H1 (cell line): ENCODE measurements at regions not wholly inside any gene's neighbourhood (a gene's known extent, or its start where the extent isn't known, plus 50 kb on each side); places are given as distances from the start of the nearest gene placed in this dataset.

ENCODE experiments used
- CTCF ChIA-PET: fragments of 300-600 bp; sonication (Branson Sonifier 250); formaldehyde crosslinking; loops from one replicate; lab custom pipeline; 2021; ENCODE audit not compliant: partially characterized antibody; lab: Charles Lee
- POLR2A ChIA-PET: fragments of 300-600 bp; sonication (Branson Sonifier 250); formaldehyde crosslinking; loops from one replicate; lab custom pipeline; 2021; ENCODE audit warnings: inconsistent platforms; ENCODE audit not compliant: partially characterized antibody; lab: Charles Lee
- DNase-seq, 2 experiments: peaks; one replicate each; pipeline versions ENCODE4 v3.0.0 to v3.0.0-alpha.2; 2010 to 2022; ENCODE audit warnings: low spot score in 2 of 2, low read depth in 1 of 2, mixed read lengths in 1 of 2
- FAIRE-seq: peaks from 2 replicates; lab custom pipeline; 2011; peaks lifted over from hg19 to GRCh38; lab: Jason Lieb, UNC
- H2AFZ ChIP-seq: 2 replicates; pipeline ENCODE4 v1.8.1; 2012; ENCODE audit warnings: low read length, inconsistent platforms
- H2AK5ac ChIP-seq: 2 replicates; pipeline ENCODE4 v1.6.1; 2013; ENCODE audit warnings: low read depth, low read length
- H2BK120ac ChIP-seq: replicated peaks from 2 replicates; pipeline ENCODE3; 2013; ENCODE audit warnings: low read depth, low read length, inconsistent platforms
- H2BK12ac ChIP-seq: 2 replicates; pipeline ENCODE4 v1.6.1; 2013; ENCODE audit warnings: low read depth, low read length
- H2BK15ac ChIP-seq: 2 replicates; pipeline ENCODE4 v1.6.1; 2013; ENCODE audit warnings: low read length
- H2BK20ac ChIP-seq: 2 replicates; pipeline ENCODE4 v1.6.1; 2013; ENCODE audit warnings: low read length
- H2BK5ac ChIP-seq: 2 replicates; pipeline ENCODE4 v1.6.1; 2013; ENCODE audit warnings: low read depth, low read length
- H3K14ac ChIP-seq: 2 replicates; pipeline ENCODE4 v1.6.1; 2013; ENCODE audit warnings: inconsistent platforms; ENCODE audit not compliant: insufficient read length
- H3K18ac ChIP-seq: 2 replicates; pipeline ENCODE4 v1.6.1; 2013; ENCODE audit warnings: low read length; ENCODE audit errors: extremely low read depth
- H3K23ac ChIP-seq: 2 replicates; pipeline ENCODE4 v1.6.1; 2013; ENCODE audit warnings: inconsistent platforms; ENCODE audit not compliant: insufficient read length
- H3K23me2 ChIP-seq: 2 replicates; pipeline ENCODE4 v1.6.1; 2013; ENCODE audit warnings: low read depth, low read length
- H3K27ac ChIP-seq: 2 replicates; pipeline ENCODE4 v1.6.1; 2011; ENCODE audit warnings: low read depth, low read length, inconsistent platforms
- H3K27me3 ChIP-seq, 4 experiments: replicated peaks in 1 of 4; 1 replicate in 1 of 4; 2 replicates in 3 of 4; pipeline versions ENCODE4 v1.6.1 to v1.8.1; 2011 to 2013; ENCODE audit warnings: low read length in 3 of 4, mild to moderate bottlenecking in 3 of 4, inconsistent platforms in 2 of 4, mixed read lengths in 2 of 4, moderate library complexity in 1 of 4; ENCODE audit not compliant: control insufficient read depth in 3 of 4, insufficient read depth in 3 of 4; ENCODE audit errors: extremely low read depth in 1 of 4
- H3K36me3 ChIP-seq, 4 experiments: 2 replicates each; pipeline versions ENCODE4 v1.6.1 to v1.8.1; 2011 to 2013; ENCODE audit warnings: mild to moderate bottlenecking in 4 of 4, low read length in 3 of 4, moderate library complexity in 2 of 4, control low read depth in 1 of 4, inconsistent platforms in 1 of 4; ENCODE audit not compliant: insufficient read depth in 4 of 4, control insufficient read depth in 2 of 4
- H3K4ac ChIP-seq: replicated peaks from 2 replicates; pipeline ENCODE3; 2013; ENCODE audit warnings: low read length, low read depth, mixed read lengths, inconsistent platforms; ENCODE audit not compliant: insufficient read length
- H3K4me1 ChIP-seq, 4 experiments: replicated peaks in 1 of 4; 1 replicate in 1 of 4; 2 replicates in 3 of 4; pipeline versions ENCODE4 v1.6.1 to v1.8.1; 2011 to 2013; ENCODE audit warnings: low read length in 3 of 4, inconsistent platforms in 2 of 4, mixed read lengths in 1 of 4; ENCODE audit not compliant: insufficient read depth in 4 of 4, control insufficient read depth in 3 of 4
- H3K4me2 ChIP-seq, 2 experiments: 2 replicates each; pipeline versions ENCODE4 v1.6.1 to v1.8.1; 2011 to 2013; ENCODE audit warnings: low read depth in 2 of 2, low read length in 2 of 2, control low read depth in 1 of 2, inconsistent platforms in 1 of 2, mild to moderate bottlenecking in 1 of 2; ENCODE audit not compliant: insufficient read depth in 1 of 2
- H3K4me3 ChIP-seq, 4 experiments: fragments of 200-600, 300-600 bp in 1 of 4; sonication (generic), shearing (Covaris generic), sonication (Bioruptor Twin) in 1 of 4; 2 replicates each; pipeline versions ENCODE4 v1.5.1 to v1.8.1; 2011 to 2016; ENCODE audit warnings: low read length in 4 of 4, low read depth in 3 of 4, control low read depth in 2 of 4, inconsistent platforms in 2 of 4, mild to moderate bottlenecking in 2 of 4, mixed read lengths in 1 of 4, moderate library complexity in 1 of 4; ENCODE audit not compliant: insufficient read depth in 2 of 4; ENCODE audit errors: extremely low read depth in 1 of 4
- H3K56ac ChIP-seq: replicated peaks from 2 replicates; pipeline ENCODE3; 2013; ENCODE audit warnings: low read depth, mild to moderate bottlenecking, mixed read lengths, low read length, inconsistent platforms; ENCODE audit not compliant: insufficient read length
- H3K79me1 ChIP-seq: 2 replicates; pipeline ENCODE4 v1.6.1; 2013; ENCODE audit warnings: low read depth, low read length, control low read depth
- H3K79me2 ChIP-seq, 2 experiments: 2 replicates each; pipeline versions ENCODE4 v1.6.1 to v1.8.1; 2012 to 2013; ENCODE audit warnings: low read length in 2 of 2, mild to moderate bottlenecking in 2 of 2, inconsistent platforms in 1 of 2; ENCODE audit not compliant: insufficient read depth in 2 of 2, control insufficient read depth in 1 of 2
- H3K9ac ChIP-seq, 4 experiments: replicated peaks in 1 of 4; 1 replicate in 1 of 4; 2 replicates in 3 of 4; pipeline versions ENCODE4 v1.6.1 to v1.8.1; 2011 to 2013; ENCODE audit warnings: low read depth in 3 of 4, low read length in 3 of 4, control low read depth in 2 of 4, mild to moderate bottlenecking in 2 of 4, moderate library complexity in 2 of 4, inconsistent platforms in 1 of 4; ENCODE audit errors: extremely low read depth in 1 of 4
- H3K9me3 ChIP-seq, 2 experiments: 2 replicates each; pipeline versions ENCODE4 v1.6.1 to v1.8.1; 2012 to 2013; ENCODE audit warnings: mild to moderate bottlenecking in 2 of 2, moderate library complexity in 2 of 2, control low read depth in 1 of 2, inconsistent platforms in 1 of 2, low read depth in 1 of 2, low read length in 1 of 2, mixed read lengths in 1 of 2; ENCODE audit not compliant: insufficient read depth in 2 of 2
- H4K20me1 ChIP-seq, 2 experiments: replicated peaks in 1 of 2; 2 replicates each; pipeline versions ENCODE3 to v1.8.1; 2011 to 2013; ENCODE audit warnings: inconsistent platforms in 2 of 2, low read length in 2 of 2, mild to moderate bottlenecking in 1 of 2; ENCODE audit not compliant: insufficient read depth in 2 of 2, control insufficient read depth in 1 of 2
- H4K5ac ChIP-seq: 2 replicates; pipeline ENCODE4 v1.6.1; 2013; ENCODE audit warnings: low read length, low read depth, mixed read lengths, inconsistent platforms; ENCODE audit not compliant: insufficient read length
- H4K8ac ChIP-seq: 2 replicates; pipeline ENCODE4 v1.8.0; 2013; ENCODE audit warnings: mild to moderate bottlenecking, moderate library complexity, low read length, inconsistent platforms; ENCODE audit not compliant: insufficient read depth; ENCODE audit errors: extremely low read depth
- H4K91ac ChIP-seq: replicated peaks from 2 replicates; pipeline ENCODE3; 2013; ENCODE audit warnings: low read length, mixed read lengths, inconsistent platforms; ENCODE audit not compliant: insufficient read length
- BCL11A ChIP-seq, 2 experiments: IDR thresholded peaks; one replicate each; pipeline ENCODE4 v1.6.1; 2011; ENCODE audit warnings: low read depth in 2 of 2, low read length in 2 of 2, mild to moderate bottlenecking in 2 of 2
- BRCA1 ChIP-seq: IDR thresholded peaks from 2 replicates; pipeline ENCODE4 v1.6.1; 2012; ENCODE audit warnings: low read depth, low read length, improper control_type of control experiment
- NANOG ChIP-seq: IDR thresholded peaks from 2 replicates; pipeline ENCODE4 v1.6.1; 2011; ENCODE audit warnings: low read length, low read depth, mild to moderate bottlenecking, inconsistent platforms; ENCODE audit not compliant: insufficient read depth, poor library complexity, severe bottlenecking
- POU5F1 ChIP-seq: IDR thresholded peaks from 2 replicates; pipeline ENCODE4 v1.6.1; 2011; ENCODE audit warnings: low read depth, mild to moderate bottlenecking, low read length, moderate library complexity
- RBBP5 ChIP-seq: IDR thresholded peaks from 2 replicates; pipeline ENCODE4 v1.7.1; 2012; ENCODE audit warnings: low read depth, mild to moderate bottlenecking, inconsistent platforms, low read length, moderate library complexity, borderline replicate concordance
- SAP30 ChIP-seq: fragments of 300-600 bp; sonication (generic); IDR thresholded peaks from 2 replicates; pipeline ENCODE4 v1.7.1; 2012; ENCODE audit warnings: low read length, moderate library complexity, mild to moderate bottlenecking, inconsistent platforms; ENCODE audit not compliant: insufficient read depth, insufficient replicate concordance
- SIN3A ChIP-seq, 2 experiments: IDR thresholded peaks in 1 of 2; conservative IDR thresholded peaks in 1 of 2; 2 replicates each; pipeline ENCODE4 v1.6.1; 2011 to 2012; ENCODE audit warnings: low read length in 2 of 2, improper control_type of control experiment in 1 of 2, low read depth in 1 of 2, mild to moderate bottlenecking in 1 of 2
- TEAD4 ChIP-seq: IDR thresholded peaks from 2 replicates; pipeline ENCODE4 v1.6.1; 2012; ENCODE audit warnings: low read depth, low read length, inconsistent platforms, mixed read lengths
- WGBS, 2 experiments: shearing (Covaris generic) in 1 of 2; methylation state at CpG; one replicate each; pipeline versions ENCODE4 v1.1.6 to v1.1.7; 2013 to 2015; ENCODE audit warnings: low lambda C conversion rate in 2 of 2, mixed read lengths in 2 of 2, inconsistent platforms in 1 of 2, low coverage in 1 of 2, missing lambda C conversion rate in 1 of 2; ENCODE audit not compliant: insufficient replicate concordance in 2 of 2, insufficient coverage in 1 of 2, insufficient read length in 1 of 2; ENCODE audit errors: extremely low coverage in 1 of 2, missing lambda C conversion rate in 1 of 2; 5-methylcytosine and 5-hydroxymethylcytosine counted together
- TF ChIP-seq, protein P1 (sequence below): IDR thresholded peaks from 2 replicates; pipeline ENCODE4 v1.6.1; 2012; ENCODE audit warnings: low read length, inconsistent platforms

DNA sequence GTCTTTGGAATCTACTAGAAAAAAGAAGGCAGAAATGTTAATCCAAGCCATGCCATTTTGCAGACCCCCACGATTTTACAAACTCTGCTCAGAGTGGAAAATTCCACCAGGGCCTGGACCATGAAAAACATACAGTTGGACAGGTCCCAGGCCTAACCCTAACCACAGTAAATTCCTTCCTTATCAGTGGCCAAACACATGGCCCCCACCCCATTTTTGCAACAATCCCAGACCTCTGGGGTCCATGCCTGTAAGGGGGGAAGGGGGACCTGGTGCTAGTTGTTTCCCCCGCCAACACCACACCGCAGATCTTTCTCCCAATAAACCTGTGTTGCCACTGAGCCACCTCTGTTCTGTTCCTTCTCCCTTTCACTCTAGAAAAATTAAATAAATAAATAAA, 1352.7 kb downstream of the AMY1C start:
- Histone ChIP-seq H4K91ac (no peak overlapping the region), H2BK15ac (no peak overlapping the region), H4K5ac (no peak overlapping the region), H3K4me1 (no peaks in the 10 kb centered on the region), H3K27ac (no peak overlapping the region), H3K79me1 (no peaks in the 10 kb centered on the region), H2BK20ac (no peak overlapping the region), H3K23ac (no peak overlapping the region), H4K20me1 (no peaks in the 10 kb centered on the region), H4K8ac (no peak overlapping the region), H3K56ac (no peak overlapping the region), H3K23me2 (no peaks in the 10 kb centered on the region), H3K14ac (no peak overlapping the region), H3K79me2 (no peaks in the 10 kb centered on the region), H3K4me2 (no peak overlapping the region), H2BK120ac (peak overlapping the region; percentile 83), H3K18ac (no peak overlapping the region; the same call in 1 of the 2 replicates), H2BK12ac (no peak overlapping the region), H3K4ac (no peak overlapping the region), H3K27me3 (peaks cover 0 to 1% (median 0%) of the 10 kb centered on the region in 4 experiments; a peak in 1 of 7 replicates), H3K4me3 (no peak overlapping the region), H2BK5ac (no peak overlapping the region; the same call in 1 of the 2 replicates), H3K9ac (no peak overlapping the region), H3K9me3 (no peaks in the 10 kb centered on the region), H2AFZ (peak overlapping the region; percentile 78; the same call in 1 of the 2 replicates), H3K36me3 (no peaks in the 10 kb centered on the region), H2AK5ac (no peak overlapping the region)
- ChIA-PET POLR2A (no interaction called here), CTCF (no interaction called here)
- no peak for FAIRE-seq
- WGBS, 2 experiments: 87% methylated on average over 3 of the region's 3 CpGs; no CpG with 5 or more reads in 1 of the 2 experiments
- DNase-seq: no peak
- TF ChIP-seq, protein P1, sequence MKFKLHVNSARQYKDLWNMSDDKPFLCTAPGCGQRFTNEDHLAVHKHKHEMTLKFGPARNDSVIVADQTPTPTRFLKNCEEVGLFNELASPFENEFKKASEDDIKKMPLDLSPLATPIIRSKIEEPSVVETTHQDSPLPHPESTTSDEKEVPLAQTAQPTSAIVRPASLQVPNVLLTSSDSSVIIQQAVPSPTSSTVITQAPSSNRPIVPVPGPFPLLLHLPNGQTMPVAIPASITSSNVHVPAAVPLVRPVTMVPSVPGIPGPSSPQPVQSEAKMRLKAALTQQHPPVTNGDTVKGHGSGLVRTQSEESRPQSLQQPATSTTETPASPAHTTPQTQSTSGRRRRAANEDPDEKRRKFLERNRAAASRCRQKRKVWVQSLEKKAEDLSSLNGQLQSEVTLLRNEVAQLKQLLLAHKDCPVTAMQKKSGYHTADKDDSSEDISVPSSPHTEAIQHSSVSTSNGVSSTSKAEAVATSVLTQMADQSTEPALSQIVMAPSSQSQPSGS: no peak
- TF ChIP-seq SAP30 (no peak), BCL11A (IDR thresholded peaks at IDR 0.05; ENCODE audit: low read depth in 2 of 2, low read length in 2 of 2) (no peak), SIN3A (conservative IDR thresholded peaks at IDR 0.05 in 1 of 2, IDR thresholded peaks at IDR 0.05 in 1 of 2; ENCODE audit: low read depth in 1 of 2, low read length in 2 of 2) (no peak), BRCA1 (no peak), NANOG (no peak), TEAD4 (no peak), POU5F1 (no peak), RBBP5 (no peak)
